HEK293T (cell line): ENCODE measurements at regions not wholly inside any gene's neighbourhood (a gene's known extent, or its start where the extent isn't known, plus 50 kb on each side); places are given as distances from the start of the nearest gene placed in this dataset.

ENCODE experiments used
- ARNT ChIP-seq: fragments of 450-650 bp; IDR thresholded peaks from 2 replicates; pipeline ENCODE4 v1.6.1; 2017; ENCODE audit warnings: mild to moderate bottlenecking
- FOXA1 ChIP-seq: fragments of 450-650 bp; IDR thresholded peaks from 2 replicates; pipeline ENCODE4 v1.6.1; 2016; ENCODE audit warnings: mild to moderate bottlenecking
- FOXM1 ChIP-seq: fragments of 450-650 bp; IDR thresholded peaks from 2 replicates; pipeline ENCODE4 v1.6.1; 2017; ENCODE audit warnings: mild to moderate bottlenecking, borderline replicate concordance
- HDGF ChIP-seq: fragments of 450-650 bp; IDR thresholded peaks from 2 replicates; pipeline ENCODE4 v1.6.1; 2017; ENCODE audit warnings: antibody characterized with exemption, borderline replicate concordance
- LEF1 ChIP-seq: fragments of 450-650 bp; IDR thresholded peaks from 2 replicates; pipeline ENCODE4 v1.6.1; 2017; ENCODE audit warnings: mild to moderate bottlenecking, borderline replicate concordance
- SP1 ChIP-seq: fragments of 450-650 bp; IDR thresholded peaks from 2 replicates; pipeline ENCODE4 v1.6.1; 2017
- SUZ12 ChIP-seq: fragments of 450-650 bp; IDR thresholded peaks from 2 replicates; pipeline ENCODE4 v1.6.1; 2016; ENCODE audit warnings: mild to moderate bottlenecking
- ZNF384 ChIP-seq: fragments of 450-650 bp; IDR thresholded peaks from 2 replicates; pipeline ENCODE4 v1.6.1; 2016

DNA sequence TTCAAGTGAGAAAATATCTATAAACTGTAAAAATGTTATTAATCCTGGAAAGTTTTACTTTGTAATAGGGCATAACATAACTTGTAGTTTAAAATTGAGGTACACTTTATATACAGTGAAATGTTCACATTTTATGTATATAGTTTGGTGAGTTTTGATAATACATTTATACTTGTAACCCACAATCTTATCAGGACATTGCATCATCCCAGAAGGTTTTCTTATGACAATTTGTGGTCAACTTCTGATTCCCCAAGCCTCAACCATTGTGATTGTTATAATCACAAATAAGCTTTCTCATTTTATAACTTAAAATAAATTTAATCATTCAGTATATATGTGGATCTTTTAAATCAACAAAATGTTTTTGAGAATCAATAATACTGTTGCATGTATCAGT, 151.1 kb downstream of the TFPI2 start:
- TF ChIP-seq ARNT, result no peak
- TF ChIP-seq FOXA1, result no peak
- no peak for TF ChIP-seq FOXM1
- no peak for TF ChIP-seq SUZ12
- no peak for TF ChIP-seq LEF1
- no peak for TF ChIP-seq HDGF
- no peak for TF ChIP-seq ZNF384
- no peak for TF ChIP-seq SP1
